Panc1 (cell line): ENCODE measurements at regions not wholly inside any gene's neighbourhood (a gene's known extent, or its start where the extent isn't known, plus 50 kb on each side); places are given as distances from the start of the nearest gene placed in this dataset.

ENCODE experiments used
- POLR2AphosphoS5 ChIP-seq: IDR thresholded peaks from 2 replicates; pipeline ENCODE4 v1.6.1; 2012; ENCODE audit warnings: mild to moderate bottlenecking, low read depth, low read length, moderate library complexity
- SIN3A ChIP-seq: IDR thresholded peaks from 2 replicates; pipeline ENCODE4 v1.6.1; 2012; ENCODE audit warnings: low read depth, mild to moderate bottlenecking, low read length, moderate library complexity, borderline replicate concordance; ENCODE audit not compliant: insufficient read depth
- TF ChIP-seq, protein P1 (sequence below): fragments of 450-650 bp; IDR thresholded peaks from 2 replicates; pipeline ENCODE4 v1.5.1; 2017; ENCODE audit warnings: mild to moderate bottlenecking

GRCh38 chr5:179435181-179435580, 89.9 kb upstream of the ADAMTS2 start:
- TF ChIP-seq POLR2AphosphoS5 (no peak), SIN3A (no peak)
- TF ChIP-seq, protein P1, sequence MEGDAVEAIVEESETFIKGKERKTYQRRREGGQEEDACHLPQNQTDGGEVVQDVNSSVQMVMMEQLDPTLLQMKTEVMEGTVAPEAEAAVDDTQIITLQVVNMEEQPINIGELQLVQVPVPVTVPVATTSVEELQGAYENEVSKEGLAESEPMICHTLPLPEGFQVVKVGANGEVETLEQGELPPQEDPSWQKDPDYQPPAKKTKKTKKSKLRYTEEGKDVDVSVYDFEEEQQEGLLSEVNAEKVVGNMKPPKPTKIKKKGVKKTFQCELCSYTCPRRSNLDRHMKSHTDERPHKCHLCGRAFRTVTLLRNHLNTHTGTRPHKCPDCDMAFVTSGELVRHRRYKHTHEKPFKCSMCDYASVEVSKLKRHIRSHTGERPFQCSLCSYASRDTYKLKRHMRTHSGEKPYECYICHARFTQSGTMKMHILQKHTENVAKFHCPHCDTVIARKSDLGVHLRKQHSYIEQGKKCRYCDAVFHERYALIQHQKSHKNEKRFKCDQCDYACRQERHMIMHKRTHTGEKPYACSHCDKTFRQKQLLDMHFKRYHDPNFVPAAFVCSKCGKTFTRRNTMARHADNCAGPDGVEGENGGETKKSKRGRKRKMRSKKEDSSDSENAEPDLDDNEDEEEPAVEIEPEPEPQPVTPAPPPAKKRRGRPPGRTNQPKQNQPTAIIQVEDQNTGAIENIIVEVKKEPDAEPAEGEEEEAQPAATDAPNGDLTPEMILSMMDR = no peak
